ENCODE measurements at regions not wholly inside any gene's neighbourhood (a gene's known extent, or its start where the extent isn't known, plus 50 kb on each side); places are given as distances from the start of the nearest gene placed in this dataset.

GRCh38 chr14:104286086-104286485 lies 147.7 kb downstream of the KIF26A start:
- TF ChIP-seq CTCF (IDR thresholded peaks at IDR 0.05), result no peak
- DNase-seq, result no peak
- H3K27me3 ChIP-seq, result no peaks in the 10 kb centered on the region

GRCh38 chr14:104286496-104286895 lies 148.1 kb downstream of the KIF26A start:
- no peak for DNase-seq
- intact Hi-C loops (cut with DNase I), result no loop called here
- Histone ChIP-seq H3K9me3 (no peaks in the 10 kb centered on the region), H3K27me3 (no peaks in the 10 kb centered on the region), H3K4me1 (peaks cover 19% of the 10 kb centered on the region), H3K27ac (no peak overlapping the region), H3K9ac (ENCODE audit: low read depth in 2 of 2, low read length in 2 of 2) (no peak overlapping the region), H3K36me3 (no peaks in the 10 kb centered on the region), H3K4me3 (no peak overlapping the region)
- no peak for TF ChIP-seq CTCF (IDR thresholded peaks at IDR 0.05)

More at GRCh38 chr14:104286086-104286485, 147.7 kb downstream of the KIF26A start:
- no peak overlapping the region for H3K27ac ChIP-seq
- no peak overlapping the region for H3K9ac ChIP-seq (ENCODE audit: low read depth in 2 of 2, low read length in 2 of 2)
- no peaks in the 10 kb centered on the region for H3K9me3 ChIP-seq
- intact Hi-C loops (cut with DNase I), result no loop called here
- H3K4me1 ChIP-seq, result peaks cover 19% of the 10 kb centered on the region
- no peaks in the 10 kb centered on the region for H3K36me3 ChIP-seq
- no peak overlapping the region for H3K4me3 ChIP-seq

- Histone ChIP-seq H3K9ac (ENCODE audit: low read depth in 2 of 2, low read length in 2 of 2) (no peak overlapping the region), H3K4me1 (peaks cover 14% of the 10 kb centered on the region), H3K4me3 (no peak overlapping the region), H3K27ac (no peak overlapping the region), H3K9me3 (no peaks in the 10 kb centered on the region), H3K27me3 (no peaks in the 10 kb centered on the region), H3K36me3 (no peaks in the 10 kb centered on the region)
- TF ChIP-seq CTCF (IDR thresholded peaks at IDR 0.05), result no peak
- DNase-seq, result no peak
- intact Hi-C loops (cut with DNase I), result no loop called here
Observed at GRCh38 chr14:104287301-104288009, 149.1 kb downstream of the KIF26A start.

- DNase-seq, result no peak
- no peak for TF ChIP-seq CTCF (IDR thresholded peaks at IDR 0.05)
- H3K4me1 ChIP-seq, result peaks cover 8% of the 10 kb centered on the region
Observed at GRCh38 chr14:104288272-104288671, 149.9 kb downstream of the KIF26A start.

GRCh38 chr14:104289507-104289906 lies 151.1 kb downstream of the KIF26A start:
- H3K27me3 ChIP-seq, result no peaks in the 10 kb centered on the region
- peaks cover 9% of the 10 kb centered on the region for H3K4me1 ChIP-seq
- no peak overlapping the region for H3K4me3 ChIP-seq
- TF ChIP-seq CTCF (IDR thresholded peaks at IDR 0.05), result no peak
- no peak overlapping the region for H3K27ac ChIP-seq
- H3K36me3 ChIP-seq, result no peaks in the 10 kb centered on the region
- DNase-seq, result no peak
- H3K9ac ChIP-seq (ENCODE audit: low read depth in 2 of 2, low read length in 2 of 2), result no peak overlapping the region
- no peaks in the 10 kb centered on the region for H3K9me3 ChIP-seq
- intact Hi-C loops (cut with DNase I), result no loop called here

More at GRCh38 chr14:104288272-104288671, 149.9 kb downstream of the KIF26A start:
- Histone ChIP-seq H3K27me3 (no peaks in the 10 kb centered on the region), H3K9ac (ENCODE audit: low read depth in 2 of 2, low read length in 2 of 2) (no peak overlapping the region), H3K9me3 (no peaks in the 10 kb centered on the region), H3K4me3 (no peak overlapping the region), H3K36me3 (no peaks in the 10 kb centered on the region), H3K27ac (no peak overlapping the region)
- intact Hi-C loops (cut with DNase I), result no loop called here
